Gastroesophageal sphincter (tissue), 3 donors: ENCODE measurements at regions not wholly inside any gene's neighbourhood (a gene's known extent, or its start where the extent isn't known, plus 50 kb on each side); places are given as distances from the start of the nearest gene placed in this dataset.

Experiments used
- POLR2A ChIP-seq, 2 donors: fragments of 450-650 bp; IDR thresholded peaks; one replicate each; pipeline ENCODE4 v1.6.1; 2017; ENCODE audit warnings: antibody characterized with exemption in 2 of 2, mild to moderate bottlenecking in 2 of 2, moderate library complexity in 1 of 2
- TF ChIP-seq, protein P1 (sequence below), 4 experiments: fragments of 200-600 bp in 2 of 4; fragments of 450-650 bp in 2 of 4; sonication (generic) in 1 of 4; IDR thresholded peaks; one replicate each; pipeline ENCODE4 v1.5.1; 2017 to 2019; ENCODE audit warnings: antibody characterized with exemption in 4 of 4, mild to moderate bottlenecking in 2 of 4, moderate library complexity in 2 of 4

DNA sequence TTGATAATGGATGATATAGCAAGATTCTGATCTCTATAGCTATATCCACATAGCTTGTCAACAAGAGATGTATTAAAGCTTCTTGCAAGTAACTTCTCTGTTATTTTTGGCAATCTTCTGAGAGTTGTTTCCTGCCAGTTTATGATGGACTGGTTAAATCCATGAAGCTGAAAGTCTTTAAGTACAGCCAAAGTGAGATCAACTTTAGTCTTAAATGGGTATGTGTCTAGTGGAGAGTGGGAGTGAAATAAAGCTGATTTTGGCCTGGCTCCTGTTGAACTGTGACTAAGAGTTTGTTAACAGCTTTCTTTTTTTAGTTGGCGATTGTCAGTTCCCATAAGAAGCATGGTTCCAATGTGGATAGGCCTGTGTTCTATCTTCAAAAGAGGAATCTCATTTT is 350.9 kb upstream of the PCSK5 start:
- TF ChIP-seq, protein P1, sequence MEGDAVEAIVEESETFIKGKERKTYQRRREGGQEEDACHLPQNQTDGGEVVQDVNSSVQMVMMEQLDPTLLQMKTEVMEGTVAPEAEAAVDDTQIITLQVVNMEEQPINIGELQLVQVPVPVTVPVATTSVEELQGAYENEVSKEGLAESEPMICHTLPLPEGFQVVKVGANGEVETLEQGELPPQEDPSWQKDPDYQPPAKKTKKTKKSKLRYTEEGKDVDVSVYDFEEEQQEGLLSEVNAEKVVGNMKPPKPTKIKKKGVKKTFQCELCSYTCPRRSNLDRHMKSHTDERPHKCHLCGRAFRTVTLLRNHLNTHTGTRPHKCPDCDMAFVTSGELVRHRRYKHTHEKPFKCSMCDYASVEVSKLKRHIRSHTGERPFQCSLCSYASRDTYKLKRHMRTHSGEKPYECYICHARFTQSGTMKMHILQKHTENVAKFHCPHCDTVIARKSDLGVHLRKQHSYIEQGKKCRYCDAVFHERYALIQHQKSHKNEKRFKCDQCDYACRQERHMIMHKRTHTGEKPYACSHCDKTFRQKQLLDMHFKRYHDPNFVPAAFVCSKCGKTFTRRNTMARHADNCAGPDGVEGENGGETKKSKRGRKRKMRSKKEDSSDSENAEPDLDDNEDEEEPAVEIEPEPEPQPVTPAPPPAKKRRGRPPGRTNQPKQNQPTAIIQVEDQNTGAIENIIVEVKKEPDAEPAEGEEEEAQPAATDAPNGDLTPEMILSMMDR (IDR thresholded peaks at IDR 0.05): no peak
- no peak for TF ChIP-seq POLR2A (IDR thresholded peaks at IDR 0.05)
